Left renal pelvis (tissue), 4 donors: ENCODE measurements at regions not wholly inside any gene's neighbourhood (a gene's known extent, or its start where the extent isn't known, plus 50 kb on each side); places are given as distances from the start of the nearest gene placed in this dataset.
"Not testable (repeated sequence)": the region's sequence is repeated elsewhere in the genome, so short reads cannot be mapped to it uniquely, and the experiment has no call there.

Experiments used
- DNase-seq, 4 donors: peaks; one replicate each; pipeline ENCODE4 v3.0.0-alpha.2; 2013; ENCODE audit warnings: low read depth in 4 of 4, low spot score in 3 of 4

- DNase-seq, result no peak
These were observed 473.4 kb downstream of the AACS start for GRCh38 chr12:125538401-125539199.

GRCh38 chr12:125540580-125541204 is 475.5 kb downstream of the AACS start:
- no peak for DNase-seq

- DNase-seq, result no peak
These were observed 479.7 kb downstream of the AACS start for GRCh38 chr12:125544960-125545359.

- no peak for DNase-seq
These were observed 483.9 kb downstream of the AACS start for GRCh38 chr12:125549171-125549570.

GRCh38 chr12:125549836-125550235 is 484.6 kb downstream of the AACS start:
- no peak for DNase-seq

GRCh38 chr12:125552295-125552694 is 487.1 kb downstream of the AACS start:
- DNase-seq, result no peak

- DNase-seq, result not testable (repeated sequence)
These were observed 495.8 kb downstream of the AACS start for GRCh38 chr12:125561008-125561407.

GRCh38 chr12:125564753-125565152 is 499.5 kb downstream of the AACS start:
- DNase-seq, result no peak

GRCh38 chr12:125567581-125567980 is 502.3 kb downstream of the AACS start:
- no peak for DNase-seq

GRCh38 chr12:125568306-125568705 is 503.1 kb downstream of the AACS start:
- no peak for DNase-seq

GRCh38 chr12:125573271-125573670 is 508.0 kb downstream of the AACS start:
- DNase-seq, result no peak

- no peak for DNase-seq
These were observed 512.1 kb downstream of the AACS start for GRCh38 chr12:125577334-125577733.

GRCh38 chr12:125579916-125580315 is 514.7 kb downstream of the AACS start:
- no peak for DNase-seq

GRCh38 chr12:125583071-125583470 is 517.8 kb downstream of the AACS start:
- no peak for DNase-seq

- no peak for DNase-seq
These were observed 521.2 kb downstream of the AACS start for GRCh38 chr12:125586441-125586840.

GRCh38 chr12:125593269-125593668 is 528.0 kb downstream of the AACS start:
- no peak for DNase-seq

GRCh38 chr12:125604976-125605375 is 539.7 kb downstream of the AACS start:
- no peak for DNase-seq

GRCh38 chr12:125606312-125606711 is 541.1 kb downstream of the AACS start:
- no peak for DNase-seq

- no peak for DNase-seq
These were observed 545.1 kb downstream of the AACS start for GRCh38 chr12:125610292-125610691.

- DNase-seq, result no peak
These were observed 545.7 kb downstream of the AACS start for GRCh38 chr12:125610971-125611370.

GRCh38 chr12:125614058-125614457 is 548.8 kb downstream of the AACS start:
- DNase-seq, result no peak

- no peak for DNase-seq
These were observed 554.5 kb downstream of the AACS start for GRCh38 chr12:125619723-125620122.
